ENCODE measurements at regions not wholly inside any gene's neighbourhood (a gene's known extent, or its start where the extent isn't known, plus 50 kb on each side); places are given as distances from the start of the nearest gene placed in this dataset.

GRCh38 chrX:69018416-69019072, 146.7 kb downstream of the PJA1 start:
- in situ Hi-C loops (cut with HindIII; ENCODE audit: low pct_ligation_motif_present, low pct_unique_long_range_greater_than_20kb, low sequenced_read_pairs): no loop called here
- no peak for DNase-seq

- in situ Hi-C loops (cut with HindIII; ENCODE audit: low pct_ligation_motif_present, low pct_unique_long_range_greater_than_20kb, low sequenced_read_pairs): no loop called here
- no peak for DNase-seq
These were observed 148.8 kb downstream of the PJA1 start for GRCh38 chrX:69016293-69016941.

GRCh38 chrX:69015564-69016292, 149.5 kb downstream of the PJA1 start:
- DNase-seq: no peak
- in situ Hi-C loops (cut with HindIII; ENCODE audit: low pct_ligation_motif_present, low pct_unique_long_range_greater_than_20kb, low sequenced_read_pairs): no loop called here

GRCh38 chrX:69015156-69015555, 150.1 kb downstream of the PJA1 start:
- no peak for DNase-seq
- in situ Hi-C loops (cut with HindIII; ENCODE audit: low pct_ligation_motif_present, low pct_unique_long_range_greater_than_20kb, low sequenced_read_pairs): no loop called here

GRCh38 chrX:69014200-69014599, 151.1 kb downstream of the PJA1 start:
- no peak for DNase-seq
- in situ Hi-C loops (cut with HindIII; ENCODE audit: low pct_ligation_motif_present, low pct_unique_long_range_greater_than_20kb, low sequenced_read_pairs): no loop called here

- in situ Hi-C loops (cut with HindIII; ENCODE audit: low pct_ligation_motif_present, low pct_unique_long_range_greater_than_20kb, low sequenced_read_pairs): no loop called here
- DNase-seq: no peak
These were observed 154.9 kb downstream of the PJA1 start for GRCh38 chrX:69010339-69010738.

GRCh38 chrX:69000877-69001276, 164.4 kb downstream of the PJA1 start:
- DNase-seq: no peak
- in situ Hi-C loops (cut with HindIII; ENCODE audit: low pct_ligation_motif_present, low pct_unique_long_range_greater_than_20kb, low sequenced_read_pairs): no loop called here

GRCh38 chrX:68999931-69000330, 165.3 kb downstream of the PJA1 start:
- no peak for DNase-seq
- in situ Hi-C loops (cut with HindIII; ENCODE audit: low pct_ligation_motif_present, low pct_unique_long_range_greater_than_20kb, low sequenced_read_pairs): no loop called here

GRCh38 chrX:68999356-68999755, 165.9 kb downstream of the PJA1 start:
- no peak for DNase-seq

GRCh38 chrX:68998716-68999115, 166.5 kb downstream of the PJA1 start:
- DNase-seq: no peak
- in situ Hi-C loops (cut with HindIII; ENCODE audit: low pct_ligation_motif_present, low pct_unique_long_range_greater_than_20kb, low sequenced_read_pairs): no loop called here

More at GRCh38 chrX:68999356-68999755, 165.9 kb downstream of the PJA1 start:
- in situ Hi-C loops (cut with HindIII; ENCODE audit: low pct_ligation_motif_present, low pct_unique_long_range_greater_than_20kb, low sequenced_read_pairs): no loop called here

GRCh38 chrX:68997911-68998310, 167.3 kb downstream of the PJA1 start:
- no peak for DNase-seq

GRCh38 chrX:68997511-68997910, 167.7 kb downstream of the PJA1 start:
- no peak for DNase-seq
- in situ Hi-C loops (cut with HindIII; ENCODE audit: low pct_ligation_motif_present, low pct_unique_long_range_greater_than_20kb, low sequenced_read_pairs): no loop called here

More at GRCh38 chrX:68997911-68998310, 167.3 kb downstream of the PJA1 start:
- in situ Hi-C loops (cut with HindIII; ENCODE audit: low pct_ligation_motif_present, low pct_unique_long_range_greater_than_20kb, low sequenced_read_pairs): no loop called here

- DNase-seq: no peak
- in situ Hi-C loops (cut with HindIII; ENCODE audit: low pct_ligation_motif_present, low pct_unique_long_range_greater_than_20kb, low sequenced_read_pairs): no loop called here
These were observed 167.1 kb downstream of the EFNB1 start for GRCh38 chrX:68995780-68996551.

GRCh38 chrX:68995386-68995779, 166.6 kb downstream of the EFNB1 start:
- in situ Hi-C loops (cut with HindIII; ENCODE audit: low pct_ligation_motif_present, low pct_unique_long_range_greater_than_20kb, low sequenced_read_pairs): no loop called here
- no peak for DNase-seq

- no peak for DNase-seq
- in situ Hi-C loops (cut with HindIII; ENCODE audit: low pct_ligation_motif_present, low pct_unique_long_range_greater_than_20kb, low sequenced_read_pairs): no loop called here
These were observed 166.1 kb downstream of the EFNB1 start for GRCh38 chrX:68994891-68995255.

- in situ Hi-C loops (cut with HindIII; ENCODE audit: low pct_ligation_motif_present, low pct_unique_long_range_greater_than_20kb, low sequenced_read_pairs): no loop called here
- no peak for DNase-seq
These were observed 165.5 kb downstream of the EFNB1 start for GRCh38 chrX:68994135-68994890.

GRCh38 chrX:68992821-68993397, 164.1 kb downstream of the EFNB1 start:
- in situ Hi-C loops (cut with HindIII; ENCODE audit: low pct_ligation_motif_present, low pct_unique_long_range_greater_than_20kb, low sequenced_read_pairs): no loop called here
- no peak for DNase-seq

GRCh38 chrX:68991691-68992345, 163.0 kb downstream of the EFNB1 start:
- in situ Hi-C loops (cut with HindIII; ENCODE audit: low pct_ligation_motif_present, low pct_unique_long_range_greater_than_20kb, low sequenced_read_pairs): no loop called here
- no peak for DNase-seq
